Mucosa of descending colon (tissue), 3 donors: ENCODE measurements at regions not wholly inside any gene's neighbourhood (a gene's known extent, or its start where the extent isn't known, plus 50 kb on each side); places are given as distances from the start of the nearest gene placed in this dataset.

ENCODE experiments used
- ATAC-seq: fragments of 200-7000 bp; cut with Tn5 transposase; one replicate; pipeline ENCODE4 v1.9.1; 2020; ENCODE audit warnings: mild to moderate bottlenecking, moderate library complexity
- DNase-seq, 3 donors: peaks; one replicate each; pipeline ENCODE4 v3.0.0-alpha.2; 2020
- H3K36me3 ChIP-seq: fragments of 200-600 bp; one replicate; pipeline ENCODE4 v1.8.0; 2021; ENCODE audit warnings: low read depth, mild to moderate bottlenecking
- H3K4me1 ChIP-seq: fragments of 200-600 bp; one replicate; pipeline ENCODE4 v1.8.0; 2021; ENCODE audit warnings: low read depth, mild to moderate bottlenecking
- H3K4me3 ChIP-seq: fragments of 200-600 bp; one replicate; pipeline ENCODE4 v1.8.0; 2021; ENCODE audit warnings: mild to moderate bottlenecking
- H3K9me3 ChIP-seq: fragments of 200-600 bp; one replicate; pipeline ENCODE4 v1.8.0; 2021; ENCODE audit warnings: mild to moderate bottlenecking
- CTCF ChIP-seq: fragments of 200-600 bp; IDR thresholded peaks from one replicate; pipeline ENCODE4 v1.8.0; 2022; ENCODE audit warnings: antibody characterized with exemption, mild to moderate bottlenecking
- intact Hi-C, 2 donors: fragments of 100-400 bp; cut with DNase I in 1 of 2; cut with micrococcal nuclease in 1 of 2; formaldehyde crosslinking; loops; one replicate each; pipeline versions ENCODE4 v1.11.0 to v1.11.1; 2022; cut with DNase I, micrococcal nuclease
- donor health status: DM: no; HTN: no; CAD: no; lungs with moderate emphysema.
- donor health status: DM: no; HTN: no; CAD: no.
- donor health status: DM: no; HTN: yes; CAD: no.

- Histone ChIP-seq H3K9me3 (no peaks in the 10 kb centered on the region), H3K4me1 (no peaks in the 10 kb centered on the region), H3K4me3 (no peak overlapping the region), H3K36me3 (no peaks in the 10 kb centered on the region)
- DNase-seq (no peak), ATAC-seq (peak; percentile 40)
- no peak for TF ChIP-seq CTCF
- intact Hi-C loops = loop anchor here in 1 of 2 donors (10.0 kb wide), 1 partner anchor 47 kb away; no protein-coding TSS in a partner anchor
Observed at GRCh38 chr2:215711471-215712034, 275.7 kb upstream of the FN1 start.

- ATAC-seq = no peak
- Histone ChIP-seq H3K36me3 (no peaks in the 10 kb centered on the region), H3K4me1 (no peaks in the 10 kb centered on the region), H3K4me3 (no peak overlapping the region), H3K9me3 (no peaks in the 10 kb centered on the region)
- DNase-seq = no peak
- intact Hi-C loops = no loop called here
- TF ChIP-seq CTCF = no peak
Observed at GRCh38 chr2:215707608-215708007, 271.7 kb upstream of the FN1 start.

GRCh38 chr2:215705771-215706361 lies 270.0 kb upstream of the FN1 start:
- H3K4me3 ChIP-seq = no peak overlapping the region
- H3K4me1 ChIP-seq = no peaks in the 10 kb centered on the region
- intact Hi-C loops = no loop called here
- ATAC-seq (no peak), DNase-seq (peak in 1 of 3 donors; percentile 21)
- H3K36me3 ChIP-seq = no peaks in the 10 kb centered on the region
- TF ChIP-seq CTCF = no peak
- H3K9me3 ChIP-seq = no peaks in the 10 kb centered on the region

GRCh38 chr2:215705281-215705680 lies 269.4 kb upstream of the FN1 start:
- intact Hi-C loops = no loop called here
- H3K4me1 ChIP-seq = no peaks in the 10 kb centered on the region
- no peak for ATAC-seq
- H3K4me3 ChIP-seq = no peak overlapping the region
- no peaks in the 10 kb centered on the region for H3K36me3 ChIP-seq
- no peak for TF ChIP-seq CTCF
- no peaks in the 10 kb centered on the region for H3K9me3 ChIP-seq
- DNase-seq = no peak

GRCh38 chr2:215702116-215702902 lies 266.4 kb upstream of the FN1 start:
- no peaks in the 10 kb centered on the region for H3K36me3 ChIP-seq
- intact Hi-C loops = no loop called here
- no peak for TF ChIP-seq CTCF
- peak; percentile 51 for ATAC-seq
- no peak for DNase-seq
- H3K4me1 ChIP-seq = no peaks in the 10 kb centered on the region
- H3K9me3 ChIP-seq = no peaks in the 10 kb centered on the region
- H3K4me3 ChIP-seq = no peak overlapping the region
